HG03571 (cell line): ENCODE measurements at regions not wholly inside any gene's neighbourhood (a gene's known extent, or its start where the extent isn't known, plus 50 kb on each side); places are given as distances from the start of the nearest gene placed in this dataset.

ENCODE experiments used
- ATAC-seq: cut with Tn5 transposase; IDR thresholded peaks from one replicate; pipeline ENCODE4 v1.9.1; 2021; ENCODE audit not compliant: unreplicated experiment

GRCh38 chr10:113219446-113219845, 269.4 kb downstream of the TCF7L2 start:
- ATAC-seq, result no peak

- ATAC-seq, result no peak
These were observed 271.7 kb downstream of the TCF7L2 start for GRCh38 chr10:113221756-113222168.

GRCh38 chr10:113222207-113222606, 272.2 kb downstream of the TCF7L2 start:
- ATAC-seq, result no peak

- ATAC-seq, result no peak
These were observed 275.3 kb downstream of the TCF7L2 start for GRCh38 chr10:113225364-113225763.

- no peak for ATAC-seq
These were observed 275.9 kb downstream of the TCF7L2 start for GRCh38 chr10:113225903-113226302.

GRCh38 chr10:113226399-113226798, 276.4 kb downstream of the TCF7L2 start:
- no peak for ATAC-seq

- ATAC-seq, result no peak
These were observed 276.9 kb downstream of the TCF7L2 start for GRCh38 chr10:113226831-113227445.

- ATAC-seq, result no peak
These were observed 278.5 kb downstream of the TCF7L2 start for GRCh38 chr10:113228530-113228929.

- no peak for ATAC-seq
These were observed 280.1 kb downstream of the TCF7L2 start for GRCh38 chr10:113230011-113230610.

GRCh38 chr10:113232928-113233511, 283.0 kb downstream of the TCF7L2 start:
- no peak for ATAC-seq

GRCh38 chr10:113234481-113234880, 284.4 kb downstream of the TCF7L2 start:
- no peak for ATAC-seq

GRCh38 chr10:113235508-113235907, 285.5 kb downstream of the TCF7L2 start:
- no peak for ATAC-seq

GRCh38 chr10:113236998-113237397, 287.0 kb downstream of the TCF7L2 start:
- ATAC-seq, result no peak

- ATAC-seq, result no peak
These were observed 289.7 kb downstream of the TCF7L2 start for GRCh38 chr10:113239566-113240350.

- ATAC-seq, result no peak
These were observed 290.7 kb downstream of the TCF7L2 start for GRCh38 chr10:113240736-113241135.

- ATAC-seq, result no peak
These were observed 291.7 kb downstream of the TCF7L2 start for GRCh38 chr10:113241599-113242360.

GRCh38 chr10:113243311-113243710, 293.3 kb downstream of the TCF7L2 start:
- ATAC-seq, result no peak

- ATAC-seq, result no peak
These were observed 294.7 kb downstream of the TCF7L2 start for GRCh38 chr10:113244750-113245149.

GRCh38 chr10:113245286-113245685, 295.2 kb downstream of the TCF7L2 start:
- no peak for ATAC-seq

GRCh38 chr10:113247050-113247449, 297.0 kb downstream of the TCF7L2 start:
- ATAC-seq, result no peak
